ENCODE measurements at regions not wholly inside any gene's neighbourhood (a gene's known extent, or its start where the extent isn't known, plus 50 kb on each side); places are given as distances from the start of the nearest gene placed in this dataset.

GRCh38 chr16:9458816-9459215, 367.4 kb downstream of the HAPSTR1 start:
- DNase-seq, result no peak
- Mint-ChIP-seq H3K4me1 (no peaks in the 10 kb centered on the region), H3K4me3 (no peak overlapping the region), H3K36me3 (no peaks in the 10 kb centered on the region), H3K9me3 (peaks cover 0 to 12% (median 2%) of the 10 kb centered on the region in 6 donors), H3K27me3 (ENCODE audit: low read depth in 3 of 3) (peaks cover 0 to 4% (median 2%) of the 10 kb centered on the region in 3 donors), H3K27ac (no peak overlapping the region)

- Mint-ChIP-seq H3K27ac (no peak overlapping the region), H3K4me1 (no peaks in the 10 kb centered on the region), H3K4me3 (no peak overlapping the region), H3K36me3 (no peaks in the 10 kb centered on the region), H3K9me3 (no peaks in the 10 kb centered on the region), H3K27me3 (ENCODE audit: low read depth in 3 of 3) (peaks cover 0 to 6% (median 1%) of the 10 kb centered on the region in 3 donors)
- no peak for DNase-seq
Measured at GRCh38 chr16:9462984-9463383, 371.5 kb downstream of the HAPSTR1 start.

GRCh38 chr16:9463461-9463860, 372.0 kb downstream of the HAPSTR1 start:
- Mint-ChIP-seq H3K36me3 (no peaks in the 10 kb centered on the region), H3K27ac (no peak overlapping the region), H3K27me3 (ENCODE audit: low read depth in 3 of 3) (peaks cover 0 to 6% (median 0%) of the 10 kb centered on the region in 3 donors), H3K4me3 (no peak overlapping the region), H3K4me1 (no peaks in the 10 kb centered on the region), H3K9me3 (no peaks in the 10 kb centered on the region)
- no peak for DNase-seq

GRCh38 chr16:9465161-9465560, 373.7 kb downstream of the HAPSTR1 start:
- DNase-seq, result no peak
- no peaks in the 10 kb centered on the region for H3K4me1 Mint-ChIP-seq
- no peak overlapping the region for H3K4me3 Mint-ChIP-seq
- no peaks in the 10 kb centered on the region for H3K9me3 Mint-ChIP-seq
- no peaks in the 10 kb centered on the region for H3K36me3 Mint-ChIP-seq
- H3K27ac Mint-ChIP-seq, result no peak overlapping the region
- H3K27me3 Mint-ChIP-seq (ENCODE audit: low read depth in 3 of 3), result peaks cover 0 to 6% (median 0%) of the 10 kb centered on the region in 3 donors

GRCh38 chr16:9469512-9469911, 378.1 kb downstream of the HAPSTR1 start:
- Mint-ChIP-seq H3K27me3 (ENCODE audit: low read depth in 3 of 3) (peaks cover 0 to 3% (median 0%) of the 10 kb centered on the region in 3 donors), H3K4me1 (no peaks in the 10 kb centered on the region), H3K36me3 (no peaks in the 10 kb centered on the region), H3K4me3 (no peak overlapping the region), H3K9me3 (no peaks in the 10 kb centered on the region), H3K27ac (no peak overlapping the region)
- DNase-seq, result no peak

GRCh38 chr16:9476744-9477143, 385.3 kb downstream of the HAPSTR1 start:
- Mint-ChIP-seq H3K36me3 (no peaks in the 10 kb centered on the region), H3K27me3 (ENCODE audit: low read depth in 3 of 3) (peaks cover 0 to 3% (median 1%) of the 10 kb centered on the region in 3 donors), H3K9me3 (peaks cover 0 to 2% (median 0%) of the 10 kb centered on the region in 6 donors), H3K4me3 (no peak overlapping the region), H3K27ac (no peak overlapping the region), H3K4me1 (no peaks in the 10 kb centered on the region)
- no peak for DNase-seq

GRCh38 chr16:9479008-9479407, 387.6 kb downstream of the HAPSTR1 start:
- DNase-seq, result no peak
- Mint-ChIP-seq H3K27me3 (ENCODE audit: low read depth in 3 of 3) (peaks cover 0 to 3% (median 1%) of the 10 kb centered on the region in 3 donors), H3K9me3 (peaks cover 0 to 2% (median 0%) of the 10 kb centered on the region in 6 donors), H3K36me3 (no peaks in the 10 kb centered on the region), H3K4me3 (no peak overlapping the region), H3K4me1 (no peaks in the 10 kb centered on the region), H3K27ac (no peak overlapping the region)

GRCh38 chr16:9480503-9480902, 389.1 kb downstream of the HAPSTR1 start:
- H3K4me1 Mint-ChIP-seq, result no peaks in the 10 kb centered on the region
- DNase-seq, result no peak
- H3K4me3 Mint-ChIP-seq, result no peak overlapping the region
- no peaks in the 10 kb centered on the region for H3K36me3 Mint-ChIP-seq
- no peak overlapping the region for H3K27ac Mint-ChIP-seq
- peaks cover 0 to 2% (median 0%) of the 10 kb centered on the region in 6 donors for H3K9me3 Mint-ChIP-seq
- H3K27me3 Mint-ChIP-seq (ENCODE audit: low read depth in 3 of 3), result peaks cover 0 to 1% (median 0%) of the 10 kb centered on the region in 3 donors

GRCh38 chr16:9481747-9482730, 390.6 kb downstream of the HAPSTR1 start:
- Mint-ChIP-seq H3K27me3 (ENCODE audit: low read depth in 3 of 3) (peaks cover 0 to 1% (median 0%) of the 10 kb centered on the region in 3 donors), H3K9me3 (peaks cover 0 to 2% (median 0%) of the 10 kb centered on the region in 6 donors), H3K4me3 (no peak overlapping the region), H3K27ac (no peak overlapping the region), H3K36me3 (no peaks in the 10 kb centered on the region), H3K4me1 (no peaks in the 10 kb centered on the region)
- DNase-seq, result no peak

GRCh38 chr16:9484426-9484825, 393.0 kb downstream of the HAPSTR1 start:
- H3K27ac Mint-ChIP-seq, result no peak overlapping the region
- no peaks in the 10 kb centered on the region for H3K4me1 Mint-ChIP-seq
- H3K9me3 Mint-ChIP-seq, result peaks cover 0 to 4% (median 0%) of the 10 kb centered on the region in 6 donors
- no peak overlapping the region for H3K4me3 Mint-ChIP-seq
- H3K27me3 Mint-ChIP-seq (ENCODE audit: low read depth in 3 of 3), result peaks cover 0 to 3% (median 2%) of the 10 kb centered on the region in 3 donors
- DNase-seq, result no peak
- H3K36me3 Mint-ChIP-seq, result no peaks in the 10 kb centered on the region

- no peak overlapping the region for H3K4me3 Mint-ChIP-seq
- no peak for DNase-seq
- no peaks in the 10 kb centered on the region for H3K36me3 Mint-ChIP-seq
- no peaks in the 10 kb centered on the region for H3K4me1 Mint-ChIP-seq
- peaks cover 0 to 4% (median 0%) of the 10 kb centered on the region in 6 donors for H3K9me3 Mint-ChIP-seq
- no peak overlapping the region for H3K27ac Mint-ChIP-seq
- H3K27me3 Mint-ChIP-seq (ENCODE audit: low read depth in 3 of 3), result peaks cover 0 to 3% (median 2%) of the 10 kb centered on the region in 3 donors
Measured at GRCh38 chr16:9484881-9485280, 393.4 kb downstream of the HAPSTR1 start.

GRCh38 chr16:9489835-9490467, 398.5 kb downstream of the HAPSTR1 start:
- Mint-ChIP-seq H3K4me3 (no peak overlapping the region), H3K36me3 (no peaks in the 10 kb centered on the region), H3K4me1 (no peaks in the 10 kb centered on the region), H3K9me3 (peaks cover 0 to 2% (median 0%) of the 10 kb centered on the region in 6 donors), H3K27ac (no peak overlapping the region), H3K27me3 (ENCODE audit: low read depth in 3 of 3) (peaks cover 0 to 2% (median 1%) of the 10 kb centered on the region in 3 donors)
- DNase-seq, result no peak

GRCh38 chr16:9495824-9496223, 404.4 kb downstream of the HAPSTR1 start:
- H3K9me3 Mint-ChIP-seq, result peaks cover 0 to 4% (median 0%) of the 10 kb centered on the region in 6 donors
- peaks cover 0 to 5% (median 4%) of the 10 kb centered on the region in 3 donors for H3K27me3 Mint-ChIP-seq (ENCODE audit: low read depth in 3 of 3)
- no peaks in the 10 kb centered on the region for H3K4me1 Mint-ChIP-seq
- H3K4me3 Mint-ChIP-seq, result no peak overlapping the region
- no peaks in the 10 kb centered on the region for H3K36me3 Mint-ChIP-seq
- DNase-seq, result no peak
- H3K27ac Mint-ChIP-seq, result no peak overlapping the region

GRCh38 chr16:9497750-9498149, 406.3 kb downstream of the HAPSTR1 start:
- Mint-ChIP-seq H3K9me3 (peaks cover 0 to 6% (median 0%) of the 10 kb centered on the region in 6 donors), H3K27me3 (ENCODE audit: low read depth in 3 of 3) (peaks cover 0 to 6% (median 5%) of the 10 kb centered on the region in 3 donors), H3K4me3 (no peak overlapping the region), H3K36me3 (no peaks in the 10 kb centered on the region), H3K27ac (no peak overlapping the region), H3K4me1 (no peaks in the 10 kb centered on the region)
- no peak for DNase-seq

Measured in immature natural killer cell (primary cell).